GM19372 (cell line): ENCODE measurements at regions not wholly inside any gene's neighbourhood (a gene's known extent, or its start where the extent isn't known, plus 50 kb on each side); places are given as distances from the start of the nearest gene placed in this dataset.
"Not testable (repeated sequence)": the region's sequence is repeated elsewhere in the genome, so short reads cannot be mapped to it uniquely, and the experiment has no call there.

ENCODE experiments used
- ATAC-seq: cut with Tn5 transposase; IDR thresholded peaks from one replicate; pipeline ENCODE4 v1.9.1; 2021; ENCODE audit warnings: mild to moderate bottlenecking, low read depth, moderate library complexity; ENCODE audit not compliant: unreplicated experiment

DNA sequence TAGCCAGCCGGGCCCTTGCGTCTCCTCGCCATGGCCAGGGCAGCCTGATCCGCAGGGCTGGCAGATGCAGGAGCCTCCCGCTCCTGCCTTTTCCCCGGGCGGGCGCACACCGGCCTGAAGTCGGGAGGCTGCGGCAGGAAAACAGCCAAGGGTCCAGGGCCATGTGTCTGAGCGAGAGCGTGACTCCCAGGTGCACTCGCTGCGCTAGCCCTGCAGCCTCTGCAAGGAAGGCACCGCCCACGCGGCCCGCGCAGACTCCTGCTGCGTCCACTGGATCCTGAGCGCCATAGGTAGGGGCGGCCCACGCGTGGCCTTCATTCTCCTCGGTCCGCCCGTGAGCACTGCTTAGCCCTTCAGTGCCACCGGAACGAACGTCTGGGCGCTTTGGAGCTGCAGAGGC is 379.9 kb downstream of the TRAM1L1 start:
- ATAC-seq: no peak

DNA sequence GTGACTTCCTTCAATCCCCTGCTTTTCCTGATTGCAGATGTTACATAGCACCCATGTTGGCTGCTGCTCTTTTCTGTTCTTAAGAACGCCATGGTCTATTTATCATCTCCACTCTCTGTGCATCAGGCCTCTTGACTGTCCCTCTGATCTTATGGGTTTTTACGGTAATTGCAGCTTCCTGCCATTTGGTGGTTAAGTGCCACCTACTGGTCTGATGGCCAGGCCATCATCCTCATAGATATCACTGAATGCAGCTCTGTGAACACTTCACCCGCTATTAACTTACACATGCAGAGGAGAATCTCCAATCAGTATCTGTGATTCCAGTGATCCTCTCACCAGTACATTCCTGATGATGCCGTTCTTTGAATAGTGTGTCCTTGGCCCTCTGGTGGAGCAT is 382.4 kb downstream of the TRAM1L1 start:
- no peak for ATAC-seq

GRCh38 chr4:116688536-116688935 is 396.8 kb downstream of the TRAM1L1 start:
- no peak for ATAC-seq

GRCh38 chr4:116668190-116668589 is 417.2 kb downstream of the TRAM1L1 start:
- ATAC-seq: no peak

- no peak for ATAC-seq
Observed at GRCh38 chr4:116665716-116666115, 419.7 kb downstream of the TRAM1L1 start.

DNA sequence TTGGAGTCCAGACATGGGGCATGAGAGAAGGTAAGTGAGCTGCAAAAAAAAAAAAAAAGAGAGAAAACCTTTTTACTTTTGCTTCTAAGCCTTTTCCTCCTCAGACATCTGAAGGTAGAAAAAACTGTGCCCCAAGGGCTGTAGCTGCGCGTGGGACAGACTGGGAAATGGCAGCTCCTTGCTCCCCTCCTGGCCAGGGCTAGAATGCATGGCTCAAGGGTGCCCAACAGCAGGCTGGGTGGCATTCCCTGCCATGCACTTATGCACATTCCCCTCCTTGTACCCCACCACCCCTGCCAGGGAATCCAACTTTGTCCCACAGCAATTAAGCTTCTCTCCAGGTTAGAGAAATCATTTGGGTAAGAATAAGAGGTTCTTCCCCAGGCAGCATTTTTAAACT is 421.2 kb downstream of the TRAM1L1 start:
- no peak for ATAC-seq

DNA sequence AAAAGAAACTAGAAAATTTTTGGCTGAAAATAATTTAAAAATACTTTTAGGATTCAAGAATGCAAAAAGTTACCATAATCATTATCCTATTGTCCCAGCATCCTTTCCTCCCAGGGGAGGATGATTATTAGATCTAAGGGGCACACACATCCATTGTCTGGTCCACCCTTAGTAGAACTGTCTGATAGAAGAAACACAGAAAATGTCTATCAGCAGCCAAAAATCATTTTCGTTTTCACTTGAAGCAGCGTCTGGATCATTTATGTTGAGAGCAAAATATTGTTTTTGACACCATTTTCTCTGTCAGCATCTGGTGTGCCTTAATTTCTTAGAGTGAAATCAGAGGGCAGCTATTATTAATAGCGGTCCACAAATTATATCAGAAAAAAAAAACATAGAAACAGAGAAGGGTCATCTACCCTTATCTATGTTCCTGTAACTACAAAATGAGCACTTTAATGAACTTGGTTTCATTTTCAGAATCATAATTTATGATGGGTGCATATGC is 446.3 kb downstream of the TRAM1L1 start:
- no peak for ATAC-seq

DNA sequence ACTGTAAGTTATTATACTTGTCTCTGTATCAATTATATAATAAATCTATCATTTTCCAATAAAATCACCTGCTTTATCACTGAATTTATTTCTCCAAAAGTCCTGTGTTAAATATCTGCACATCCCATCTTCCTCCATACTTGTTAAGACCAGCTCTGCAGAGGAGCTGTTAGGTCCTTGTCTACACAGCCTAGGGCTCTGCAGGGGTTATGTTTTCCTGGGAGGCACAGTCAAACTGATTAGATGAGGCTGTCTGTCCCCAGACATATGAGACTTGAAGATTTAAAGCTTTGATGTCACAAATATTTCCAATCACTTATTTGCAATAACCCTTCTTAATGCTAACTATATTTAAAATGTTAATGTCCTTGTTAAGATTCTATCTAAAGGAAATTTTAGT is 446.8 kb downstream of the TRAM1L1 start:
- no peak for ATAC-seq

- ATAC-seq: no peak
Observed at GRCh38 chr4:116636917-116637316, 448.5 kb downstream of the TRAM1L1 start.

GRCh38 chr4:116632269-116632668 is 453.1 kb downstream of the TRAM1L1 start:
- no peak for ATAC-seq

DNA sequence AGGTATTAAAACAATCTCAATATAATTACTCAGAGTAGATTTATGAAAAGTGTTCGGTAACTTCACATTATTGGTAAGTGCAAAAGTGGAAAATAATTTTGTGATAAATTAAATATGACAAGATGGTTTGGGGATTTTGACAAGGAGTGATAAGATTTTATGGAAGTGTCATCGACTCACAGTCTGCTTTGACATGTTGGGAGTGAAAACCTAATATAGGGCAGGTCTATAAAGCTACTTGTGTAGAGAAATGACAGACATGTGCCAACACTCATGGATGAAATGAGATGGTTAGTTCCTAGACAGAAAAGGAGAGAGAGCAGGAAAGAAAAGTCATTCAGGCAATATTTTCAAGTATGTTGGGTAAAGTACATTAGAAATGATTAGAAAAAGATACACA is 456.8 kb downstream of the TRAM1L1 start:
- no peak for ATAC-seq

DNA sequence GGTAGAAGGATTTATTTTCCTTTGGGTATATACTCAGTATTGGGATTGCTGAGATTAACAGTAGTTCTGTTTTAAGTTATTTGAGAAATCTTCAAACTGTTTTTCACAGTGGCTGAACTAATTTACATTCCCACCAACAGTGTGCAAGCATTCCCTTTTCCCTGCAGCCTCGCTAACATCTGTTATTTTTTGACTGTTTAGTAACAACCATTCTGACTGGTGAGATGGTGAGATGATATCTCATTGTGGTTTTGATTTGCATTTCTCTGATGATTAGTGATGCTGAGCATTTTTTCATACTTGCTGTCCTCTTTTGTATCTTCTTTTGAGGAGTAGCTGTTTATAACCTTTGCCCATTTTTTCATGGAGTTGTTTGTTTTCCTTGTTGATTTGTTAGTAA is 457.8 kb downstream of the TRAM1L1 start:
- no peak for ATAC-seq

- ATAC-seq: not testable (repeated sequence)
Observed at GRCh38 chr4:116619508-116619907, 465.9 kb downstream of the TRAM1L1 start.

DNA sequence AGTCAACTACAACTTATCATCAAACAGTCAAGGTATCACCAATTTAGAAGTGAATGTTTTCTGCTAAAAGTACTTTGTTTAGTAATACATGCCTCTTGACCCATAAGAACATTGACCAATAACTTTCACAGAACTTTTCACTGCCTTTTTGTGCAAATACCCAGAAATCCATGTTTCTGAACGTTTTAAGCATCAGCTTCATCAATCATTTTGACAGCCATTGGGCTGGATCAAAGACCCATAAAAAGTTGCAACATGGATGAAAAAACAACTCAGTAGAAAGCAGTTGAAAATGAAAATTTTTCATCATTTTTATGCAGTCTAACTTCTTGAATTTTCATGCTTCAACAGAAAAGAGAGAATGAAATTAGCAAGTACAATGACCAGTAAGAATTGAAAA is 466.7 kb downstream of the TRAM1L1 start:
- no peak for ATAC-seq

- no peak for ATAC-seq
Observed at GRCh38 chr4:116603096-116603495, 482.3 kb downstream of the TRAM1L1 start.

DNA sequence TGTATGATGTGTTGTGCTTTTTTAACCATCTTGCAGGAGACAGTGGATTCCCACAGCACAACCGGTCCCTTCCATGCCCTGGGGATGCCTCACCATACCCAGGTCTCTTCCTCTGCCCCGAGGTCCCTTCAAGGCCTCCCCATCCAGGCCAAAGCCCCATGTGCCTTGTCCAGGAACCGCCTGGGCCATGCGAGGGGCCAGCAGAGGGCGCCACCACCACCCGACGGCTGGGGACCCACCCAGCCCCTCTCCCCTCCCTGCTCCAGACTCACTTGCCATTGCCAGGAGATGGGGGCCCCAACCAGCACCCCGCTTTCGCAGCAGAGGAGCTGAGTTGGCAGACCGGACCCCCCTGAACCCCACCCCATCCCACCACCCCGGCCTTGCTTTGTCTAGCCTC is 485.5 kb downstream of the TRAM1L1 start:
- ATAC-seq: no peak

DNA sequence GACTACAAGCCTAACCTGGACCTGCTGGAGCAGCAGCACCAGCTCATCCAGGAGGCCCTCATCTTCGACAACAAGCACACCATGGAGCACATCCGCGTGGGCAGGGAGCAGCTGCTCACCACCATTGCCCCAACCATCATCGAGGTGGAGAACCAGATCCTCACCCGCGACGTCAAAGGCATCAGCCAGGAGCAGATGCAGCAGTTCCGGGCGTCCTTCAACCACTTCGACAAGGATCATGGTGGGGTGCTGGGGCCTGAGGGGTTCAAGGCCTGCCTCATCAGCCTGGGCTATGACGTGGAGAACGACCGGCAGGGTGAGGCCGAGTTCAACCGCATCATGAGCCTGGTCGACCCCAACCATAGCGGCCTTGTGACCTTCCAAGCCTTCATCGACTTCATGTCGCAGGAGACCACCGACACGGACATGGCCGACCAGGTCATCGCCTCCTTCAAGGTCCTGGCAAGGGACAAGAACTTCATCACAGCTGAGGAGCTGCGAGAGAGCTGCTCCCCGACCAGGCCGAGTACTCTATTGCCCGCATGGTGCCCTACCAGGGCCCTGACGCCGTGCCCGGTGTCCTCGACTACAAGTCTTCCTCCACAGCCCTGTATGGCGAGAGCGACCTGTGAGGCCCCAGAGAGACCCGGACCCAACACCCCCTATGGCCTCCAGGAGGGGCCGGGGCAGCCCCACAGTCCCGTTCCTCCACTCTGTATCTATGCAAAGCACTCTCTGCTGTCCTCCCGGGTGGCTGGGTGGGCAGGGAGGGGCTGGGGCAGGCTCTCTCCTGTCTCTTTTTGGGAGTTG is 486.2 kb downstream of the TRAM1L1 start:
- no peak for ATAC-seq

DNA sequence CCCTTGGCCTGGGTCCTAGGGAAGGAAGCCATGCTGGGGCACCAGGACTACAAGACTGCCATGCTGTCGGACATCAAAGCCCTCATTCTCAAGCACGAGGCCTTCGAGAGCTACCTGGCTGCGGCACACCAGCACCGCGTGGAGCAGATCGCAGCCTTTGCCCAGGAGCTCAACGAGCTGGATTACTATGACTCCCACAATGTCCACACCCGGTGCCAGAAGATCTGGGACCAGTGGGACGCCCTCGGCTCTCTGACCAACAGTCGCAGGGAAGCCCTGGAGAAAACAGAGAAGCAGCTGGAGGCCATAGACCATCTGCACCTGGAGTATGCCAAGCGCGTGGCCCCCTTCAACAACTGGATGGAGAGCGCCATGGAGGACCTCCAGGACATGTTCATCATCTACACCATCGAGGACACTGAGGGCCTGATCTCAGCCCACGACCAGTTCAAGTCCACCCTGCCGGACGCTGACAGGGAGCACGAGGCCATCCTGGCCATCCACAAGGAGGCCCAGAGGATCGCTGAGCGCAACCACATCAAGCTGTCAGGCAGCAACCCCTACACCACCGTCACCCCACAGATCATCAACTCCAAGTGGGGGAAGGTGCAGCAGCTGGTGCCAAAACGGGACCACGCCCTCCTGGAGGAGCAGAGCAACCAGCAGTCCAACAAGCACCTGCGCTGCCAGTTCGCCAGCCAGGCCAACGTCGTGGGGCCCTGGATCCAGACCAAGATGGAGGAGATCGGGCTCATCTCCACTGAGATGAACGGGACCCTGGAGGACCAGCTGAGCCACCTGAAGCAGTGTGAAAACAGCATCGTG is 487.0 kb downstream of the TRAM1L1 start:
- no peak for ATAC-seq

- no peak for ATAC-seq
Observed at GRCh38 chr4:116590648-116591047, 494.7 kb downstream of the TRAM1L1 start.

- ATAC-seq: no peak
Observed at GRCh38 chr4:116588783-116589182, 496.6 kb downstream of the TRAM1L1 start.

GRCh38 chr4:116585246-116585645 is 500.1 kb downstream of the TRAM1L1 start:
- no peak for ATAC-seq

GRCh38 chr4:116577321-116577720 is 508.1 kb downstream of the TRAM1L1 start:
- no peak for ATAC-seq
